A673 (cell line): ENCODE measurements at regions not wholly inside any gene's neighbourhood (a gene's known extent, or its start where the extent isn't known, plus 50 kb on each side); places are given as distances from the start of the nearest gene placed in this dataset.

Source experiments
- EZH2 ChIP-seq: fragments of 200-600 bp; sonication (generic); IDR thresholded peaks from 2 replicates; pipeline ENCODE4 v1.6.1; 2017; ENCODE audit warnings: borderline replicate concordance, low read depth, mild to moderate bottlenecking, mixed read lengths, antibody characterized with exemption, low read length; ENCODE audit not compliant: poor library complexity, severe bottlenecking
- TF ChIP-seq, protein P1 (sequence below): fragments of 300-800, 200-600 bp; sonication (generic); conservative IDR thresholded peaks from 2 replicates; pipeline ENCODE4 v1.5.1; 2017; ENCODE audit warnings: low read depth, mild to moderate bottlenecking, antibody characterized with exemption, low read length, moderate library complexity, mixed read lengths

DNA sequence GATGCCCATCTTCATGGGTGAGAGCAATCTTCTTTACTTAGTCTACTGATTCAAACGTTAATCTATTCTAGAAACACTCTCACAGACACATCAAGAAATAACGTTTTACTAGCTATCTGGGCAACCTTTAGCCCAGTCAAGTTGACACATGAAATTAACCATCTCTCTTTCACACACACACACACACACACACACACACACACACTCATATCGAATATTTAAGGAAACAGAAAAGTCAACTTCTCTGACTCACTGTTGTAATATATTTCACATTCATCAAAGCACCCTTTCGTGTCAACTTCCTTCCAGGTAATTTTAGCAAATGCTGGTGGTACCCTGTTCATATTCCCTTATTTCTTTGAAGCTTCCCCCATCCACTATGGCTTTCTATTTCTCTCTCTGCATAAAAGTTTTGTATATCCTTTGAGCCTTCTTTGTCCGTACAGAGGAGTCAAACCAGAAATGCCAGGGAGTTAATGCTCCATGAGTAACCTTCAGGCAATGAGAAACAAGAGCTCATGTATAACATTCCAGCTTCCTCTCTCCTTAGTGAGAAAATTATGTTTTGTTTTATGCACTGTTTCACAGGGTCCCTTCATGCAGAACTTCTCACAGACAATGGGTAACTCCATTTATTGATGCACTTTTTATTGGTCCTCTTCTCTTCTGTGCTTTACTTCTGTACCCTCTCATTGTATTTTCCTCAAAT is 335.5 kb upstream of the CBLB start:
- TF ChIP-seq, protein P1, sequence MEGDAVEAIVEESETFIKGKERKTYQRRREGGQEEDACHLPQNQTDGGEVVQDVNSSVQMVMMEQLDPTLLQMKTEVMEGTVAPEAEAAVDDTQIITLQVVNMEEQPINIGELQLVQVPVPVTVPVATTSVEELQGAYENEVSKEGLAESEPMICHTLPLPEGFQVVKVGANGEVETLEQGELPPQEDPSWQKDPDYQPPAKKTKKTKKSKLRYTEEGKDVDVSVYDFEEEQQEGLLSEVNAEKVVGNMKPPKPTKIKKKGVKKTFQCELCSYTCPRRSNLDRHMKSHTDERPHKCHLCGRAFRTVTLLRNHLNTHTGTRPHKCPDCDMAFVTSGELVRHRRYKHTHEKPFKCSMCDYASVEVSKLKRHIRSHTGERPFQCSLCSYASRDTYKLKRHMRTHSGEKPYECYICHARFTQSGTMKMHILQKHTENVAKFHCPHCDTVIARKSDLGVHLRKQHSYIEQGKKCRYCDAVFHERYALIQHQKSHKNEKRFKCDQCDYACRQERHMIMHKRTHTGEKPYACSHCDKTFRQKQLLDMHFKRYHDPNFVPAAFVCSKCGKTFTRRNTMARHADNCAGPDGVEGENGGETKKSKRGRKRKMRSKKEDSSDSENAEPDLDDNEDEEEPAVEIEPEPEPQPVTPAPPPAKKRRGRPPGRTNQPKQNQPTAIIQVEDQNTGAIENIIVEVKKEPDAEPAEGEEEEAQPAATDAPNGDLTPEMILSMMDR, result no peak
- TF ChIP-seq EZH2, result no peak
